GM12878 (cell line): ENCODE measurements at regions not wholly inside any gene's neighbourhood (a gene's known extent, or its start where the extent isn't known, plus 50 kb on each side); places are given as distances from the start of the nearest gene placed in this dataset.

ENCODE experiments used
- ATAC-seq: fragments of 200-7000 bp; cut with Tn5 transposase; 3 replicates; pipeline ENCODE4 v1.9.1; 2020; ENCODE audit warnings: mild to moderate bottlenecking, moderate library complexity
- BruUV-seq: library from RNA; stranded (reverse); fragments of 400-500 nt; replicated peaks from 2 replicates; lab custom pipeline; 2021; lab: Mats Ljungman, UMichigan
- CTCF ChIA-PET: fragments of 300-600 bp; sonication (Branson Sonifier 250); formaldehyde crosslinking; extraction: SDS; loops from one replicate; lab custom pipeline; 2021; ENCODE audit warnings: inconsistent platforms; lab: Yijun Ruan, JAX
- POLR2A ChIA-PET: fragments of 350-600 bp; formaldehyde crosslinking; extraction: SDS; loops from one replicate; lab custom pipeline; 2021; ENCODE audit warnings: inconsistent platforms; lab: Charles Lee
- RAD21 ChIA-PET: fragments of 300-600 bp; sonication (Branson Sonifier 250); formaldehyde crosslinking; loops from one replicate; lab custom pipeline; 2023; ENCODE audit warnings: antibody characterized with exemption; ENCODE audit not compliant: unreplicated experiment; lab: Charles Lee
- SMC1A ChIA-PET: fragments of 300-600 bp; sonication (Branson Sonifier 250); formaldehyde crosslinking; loops from one replicate; lab custom pipeline; 2023; ENCODE audit not compliant: unreplicated experiment, uncharacterized antibody; lab: Charles Lee
- DNase-seq: peaks from one replicate; pipeline ENCODE4 v3.0.0-alpha.2; 2011; ENCODE audit warnings: low read depth, low spot score
- FAIRE-seq: peaks from 3 replicates; lab custom pipeline; 2011; peaks lifted over from hg19 to GRCh38; lab: Jason Lieb, UNC
- H2AFZ ChIP-seq: 2 replicates; pipeline ENCODE4 v1.6.0; 2011; ENCODE audit warnings: low read depth, low read length, control low read depth; ENCODE audit not compliant: control insufficient read depth
- H3K27ac ChIP-seq: 2 replicates; pipeline ENCODE4 v1.5.1; 2011; ENCODE audit warnings: control low read depth; ENCODE audit not compliant: control insufficient read depth, insufficient read depth
- H3K27me3 ChIP-seq, 2 experiments: replicated peaks in 1 of 2; 2 replicates each; pipeline versions ENCODE4 v1.6.0 to v1.6.1; 2011; ENCODE audit warnings: low read length in 1 of 2; ENCODE audit not compliant: control insufficient read depth in 2 of 2, insufficient read depth in 2 of 2
- H3K36me3 ChIP-seq, 2 experiments: 2 replicates each; pipeline ENCODE4 v1.5.1; 2011; ENCODE audit warnings: low read length in 1 of 2; ENCODE audit not compliant: control insufficient read depth in 2 of 2, insufficient read depth in 2 of 2
- H3K4me1 ChIP-seq: 2 replicates; pipeline ENCODE4 v1.6.1; 2011; ENCODE audit warnings: mild to moderate bottlenecking, low read length, moderate library complexity, mixed read lengths; ENCODE audit not compliant: control insufficient read depth, insufficient read depth
- H3K4me2 ChIP-seq: 2 replicates; pipeline ENCODE4 v1.6.0; 2011; ENCODE audit warnings: control low read depth; ENCODE audit not compliant: control insufficient read depth, insufficient read depth
- H3K4me3 ChIP-seq: fragments of 200-600 bp; sonication (generic); 2 replicates; pipeline ENCODE4 v1.5.1; 2016
- H3K79me2 ChIP-seq: 2 replicates; pipeline ENCODE4 v1.6.0; 2011; ENCODE audit warnings: low read length; ENCODE audit not compliant: control insufficient read depth, insufficient read depth
- H3K9ac ChIP-seq: 2 replicates; pipeline ENCODE4 v1.8.0; 2011; ENCODE audit warnings: low read length, control low read depth, mixed read lengths; ENCODE audit not compliant: control insufficient read depth, insufficient read depth
- H3K9me3 ChIP-seq: replicated peaks from 3 replicates; pipeline ENCODE4 v1.5.1; 2011; ENCODE audit warnings: mild to moderate bottlenecking, low read length; ENCODE audit not compliant: control insufficient read depth, insufficient read depth
- H4K20me1 ChIP-seq: 2 replicates; pipeline ENCODE4 v1.6.0; 2011; ENCODE audit not compliant: control insufficient read depth, insufficient read depth
- ETV6 ChIP-seq, 2 experiments: fragments of 450-650 bp in 1 of 2; IDR thresholded peaks in 1 of 2; conservative IDR thresholded peaks in 1 of 2; 2 replicates each; pipeline ENCODE4 v1.6.1; 2014; ENCODE audit warnings: antibody characterized with exemption in 1 of 2, borderline replicate concordance in 1 of 2, low read depth in 1 of 2, mild to moderate bottlenecking in 1 of 2, moderate library complexity in 1 of 2
- MEF2A ChIP-seq: IDR thresholded peaks from 2 replicates; pipeline ENCODE4 v1.6.1; 2011; ENCODE audit warnings: low read depth, mild to moderate bottlenecking, low read length, moderate library complexity; ENCODE audit not compliant: insufficient read depth
- WGBS: methylation state at CpG from one replicate; pipeline ENCODE4 v1.1.6; 2016; ENCODE audit warnings: low lambda C conversion rate; ENCODE audit not compliant: insufficient replicate concordance, insufficient coverage; ENCODE audit errors: missing lambda C conversion rate; 5-methylcytosine and 5-hydroxymethylcytosine counted together
- in situ Hi-C: fragments of 300-500 bp; cut with MboI; formaldehyde crosslinking; loops from 9 replicates; pipeline ENCODE4 v1.14.3; 2018; ENCODE audit warnings: mixed read lengths
- intact Hi-C: fragments of 100-400 bp; cut with micrococcal nuclease; formaldehyde crosslinking; loops from one replicate; pipeline ENCODE4 v1.14.2; 2022; ENCODE audit not compliant: unreplicated experiment

DNA sequence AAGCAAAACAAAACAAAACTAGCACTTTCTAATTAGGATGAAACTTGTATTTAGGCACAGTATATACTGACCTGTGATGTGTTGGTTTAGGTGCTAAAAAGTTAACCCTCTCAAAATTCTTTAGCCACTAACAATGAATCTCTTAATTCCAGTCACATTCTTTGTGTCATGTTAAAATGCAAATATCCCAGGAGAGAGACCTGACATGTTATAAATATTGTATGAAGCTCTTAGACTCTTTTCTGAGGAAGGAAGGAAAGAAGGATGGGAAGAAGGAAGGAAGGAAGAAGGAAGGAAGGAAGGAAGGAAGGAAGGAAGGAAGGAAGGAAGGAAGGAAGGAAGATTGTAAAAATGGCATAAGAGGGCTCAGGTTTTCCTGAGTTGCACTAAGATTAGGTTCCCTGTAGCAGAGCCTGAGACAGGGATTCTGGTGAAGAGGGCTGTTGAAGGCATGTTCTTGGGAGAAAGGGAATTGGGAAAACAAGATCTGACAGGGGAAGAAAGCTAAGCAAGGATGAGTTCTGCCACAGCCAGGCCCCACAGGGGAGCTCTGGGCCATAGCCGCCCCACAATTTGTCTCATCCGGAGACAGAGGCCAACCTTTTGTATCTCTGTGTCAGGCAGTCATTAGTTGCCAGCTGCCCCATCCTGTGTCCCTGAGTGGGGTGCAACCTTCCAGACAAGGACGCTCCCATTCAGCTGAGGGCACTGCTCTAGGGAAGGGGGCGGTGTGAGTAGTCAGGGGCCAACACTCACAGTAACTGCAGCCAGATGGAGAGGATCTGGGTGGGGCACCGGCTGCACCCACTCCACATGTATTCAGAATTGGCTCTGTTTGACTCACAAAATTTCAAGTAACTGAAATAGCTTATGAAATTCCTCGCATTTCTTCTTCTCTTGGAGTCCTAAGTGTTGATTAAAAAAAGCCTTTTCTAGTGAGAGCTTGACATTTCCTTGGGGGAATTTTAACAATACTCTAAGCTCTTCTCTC is 189.3 kb upstream of the ARG1 start:
- RAD21 ChIA-PET: no interaction called here
- 54% methylated on average over 6 of the region's 6 CpGs for WGBS
- POLR2A ChIA-PET: interaction anchor here (0.6 kb wide), 1 partner anchor 338 kb away, joined by 4 read pairs; no protein-coding TSS in a partner anchor
- no peak overlapping the region for H3K4me2 ChIP-seq
- H3K9me3 ChIP-seq: no peaks in the 10 kb centered on the region
- no peak overlapping the region for H3K4me3 ChIP-seq
- H2AFZ ChIP-seq: no peak overlapping the region
- FAIRE-seq (no peak), ATAC-seq (no peak), DNase-seq (no peak)
- SMC1A ChIA-PET: no interaction called here
- H4K20me1 ChIP-seq: no peaks in the 10 kb centered on the region
- no peaks in the 10 kb centered on the region for H3K36me3 ChIP-seq
- intact Hi-C loops: no loop called here
- no peak overlapping the region for H3K27ac ChIP-seq
- in situ Hi-C loops: no loop called here
- BruUV-seq: no TSS peak
- H3K4me1 ChIP-seq: no peaks in the 10 kb centered on the region
- no peak overlapping the region for H3K9ac ChIP-seq
- H3K27me3 ChIP-seq: 0 out of 4 replicates have a peak, but pooled peaks cover 0 to 3% of the 10 kb centered on the region in 2 experiments
- no peaks in the 10 kb centered on the region for H3K79me2 ChIP-seq
- CTCF ChIA-PET: no interaction called here
- TF ChIP-seq ETV6 (conservative IDR thresholded peaks at IDR 0.05 in 1 of 2, IDR thresholded peaks at IDR 0.05 in 1 of 2; ENCODE audit: borderline replicate concordance in 1 of 2, low read depth in 1 of 2) (0 out of 4 replicates have a peak, but pooled peaks of 1 of the 2 experiments have one; percentile 18), MEF2A (no peak)
